Effector memory CD4-positive, alpha-beta T cell (primary cell): ENCODE measurements at regions not wholly inside any gene's neighbourhood (a gene's known extent, or its start where the extent isn't known, plus 50 kb on each side); places are given as distances from the start of the nearest gene placed in this dataset.
"Not testable (repeated sequence)": the region's sequence is repeated elsewhere in the genome, so short reads cannot be mapped to it uniquely, and the experiment has no call there.

Experiments used
- DNase-seq, 3 donors: peaks; one replicate each; pipeline ENCODE4 v3.0.0-alpha.2; 2020
- H3K27ac ChIP-seq: 2 replicates; pipeline ENCODE4 v1.7.0; 2013; ENCODE audit warnings: mild to moderate bottlenecking, low read length, moderate library complexity; ENCODE audit not compliant: insufficient read depth, poor library complexity, severe bottlenecking
- H3K27me3 ChIP-seq: replicated peaks from 2 replicates; pipeline ENCODE4 v1.7.0; 2013; ENCODE audit warnings: mild to moderate bottlenecking, low read length; ENCODE audit not compliant: insufficient read depth, control insufficient read depth, poor library complexity, severe bottlenecking
- H3K36me3 ChIP-seq: 2 replicates; pipeline ENCODE4 v1.7.0; 2013; ENCODE audit warnings: mild to moderate bottlenecking, low read length, moderate library complexity; ENCODE audit not compliant: control insufficient read depth, insufficient read depth
- H3K4me1 ChIP-seq: 2 replicates; pipeline ENCODE4 v1.7.0; 2013; ENCODE audit warnings: low read length, mild to moderate bottlenecking; ENCODE audit not compliant: control insufficient read depth, insufficient read depth, poor library complexity, severe bottlenecking
- H3K4me3 ChIP-seq: 2 replicates; pipeline ENCODE4 v1.7.0; 2013; ENCODE audit warnings: low read length, low read depth, mild to moderate bottlenecking; ENCODE audit not compliant: insufficient read depth, poor library complexity, severe bottlenecking
- H3K9me3 ChIP-seq: 2 replicates; pipeline ENCODE4 v1.7.0; 2013; ENCODE audit warnings: mild to moderate bottlenecking, low read length, moderate library complexity; ENCODE audit not compliant: control insufficient read depth

GRCh38 chr7:29636009-29636351 is 72.3 kb downstream of the PRR15 start:
- H3K4me1 ChIP-seq, result no peaks in the 10 kb centered on the region
- H3K36me3 ChIP-seq, result no peaks in the 10 kb centered on the region
- DNase-seq, result no peak
- H3K4me3 ChIP-seq, result no peak overlapping the region
- no peak overlapping the region for H3K27ac ChIP-seq
- H3K9me3 ChIP-seq, result no peaks in the 10 kb centered on the region
- H3K27me3 ChIP-seq, result no peaks in the 10 kb centered on the region

DNA sequence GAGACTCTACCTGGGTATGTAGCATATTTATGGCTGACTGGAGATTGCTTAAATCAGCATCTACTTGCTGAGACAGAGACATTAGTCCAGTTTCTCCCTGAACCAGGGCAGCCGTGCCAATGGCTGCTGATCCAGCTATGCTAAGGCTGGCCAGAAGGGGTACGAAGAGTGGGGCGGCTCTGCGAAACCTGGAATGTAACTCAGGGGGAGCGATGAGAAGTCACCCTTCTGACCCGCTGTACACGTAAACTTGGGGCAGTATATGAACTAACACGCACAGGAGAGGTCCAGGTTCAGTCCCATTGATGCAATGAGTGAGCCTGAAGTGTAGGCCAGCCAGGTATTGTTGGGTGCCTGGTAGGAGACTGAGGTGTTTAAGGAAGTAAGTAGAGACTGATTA is 73.7 kb downstream of the PRR15 start:
- H3K36me3 ChIP-seq, result no peaks in the 10 kb centered on the region
- no peak for DNase-seq
- no peaks in the 10 kb centered on the region for H3K4me1 ChIP-seq

DNA sequence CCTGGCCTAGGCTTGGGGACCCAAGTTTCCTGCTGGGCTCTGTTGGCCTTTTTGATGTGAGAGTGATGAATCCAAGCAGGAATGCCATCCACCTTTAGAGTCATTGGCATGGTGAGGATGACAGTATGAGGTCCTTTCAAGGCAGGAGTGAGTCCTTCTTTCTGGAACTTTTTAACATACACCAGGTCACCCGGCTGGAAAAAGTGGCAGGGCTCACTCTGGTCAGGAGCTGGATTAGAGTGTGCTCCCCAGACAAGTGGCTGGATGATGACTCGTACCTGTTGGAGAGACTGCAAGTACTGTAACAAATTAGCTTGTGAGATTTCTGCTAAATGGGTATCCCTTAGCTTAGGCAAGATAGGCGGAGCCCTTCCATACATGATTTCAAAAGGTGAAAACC is 75.2 kb downstream of the PRR15 start:
- not testable (repeated sequence) for H3K27ac ChIP-seq, H3K4me1 ChIP-seq, DNase-seq, H3K4me3 ChIP-seq, H3K36me3 ChIP-seq, H3K9me3 ChIP-seq, H3K27me3 ChIP-seq

More for the DNA sequence above, 73.7 kb downstream of the PRR15 start:
- Histone ChIP-seq H3K9me3 (no peaks in the 10 kb centered on the region), H3K27ac (no peak overlapping the region), H3K4me3 (no peak overlapping the region), H3K27me3 (no peaks in the 10 kb centered on the region)

GRCh38 chr7:29639386-29639785 is 75.8 kb downstream of the PRR15 start:
- no peak for DNase-seq
- no peaks in the 10 kb centered on the region for H3K27me3 ChIP-seq
- H3K27ac ChIP-seq, result no peak overlapping the region
- no peak overlapping the region for H3K4me3 ChIP-seq
- no peaks in the 10 kb centered on the region for H3K36me3 ChIP-seq
- no peaks in the 10 kb centered on the region for H3K9me3 ChIP-seq
- no peaks in the 10 kb centered on the region for H3K4me1 ChIP-seq

DNA sequence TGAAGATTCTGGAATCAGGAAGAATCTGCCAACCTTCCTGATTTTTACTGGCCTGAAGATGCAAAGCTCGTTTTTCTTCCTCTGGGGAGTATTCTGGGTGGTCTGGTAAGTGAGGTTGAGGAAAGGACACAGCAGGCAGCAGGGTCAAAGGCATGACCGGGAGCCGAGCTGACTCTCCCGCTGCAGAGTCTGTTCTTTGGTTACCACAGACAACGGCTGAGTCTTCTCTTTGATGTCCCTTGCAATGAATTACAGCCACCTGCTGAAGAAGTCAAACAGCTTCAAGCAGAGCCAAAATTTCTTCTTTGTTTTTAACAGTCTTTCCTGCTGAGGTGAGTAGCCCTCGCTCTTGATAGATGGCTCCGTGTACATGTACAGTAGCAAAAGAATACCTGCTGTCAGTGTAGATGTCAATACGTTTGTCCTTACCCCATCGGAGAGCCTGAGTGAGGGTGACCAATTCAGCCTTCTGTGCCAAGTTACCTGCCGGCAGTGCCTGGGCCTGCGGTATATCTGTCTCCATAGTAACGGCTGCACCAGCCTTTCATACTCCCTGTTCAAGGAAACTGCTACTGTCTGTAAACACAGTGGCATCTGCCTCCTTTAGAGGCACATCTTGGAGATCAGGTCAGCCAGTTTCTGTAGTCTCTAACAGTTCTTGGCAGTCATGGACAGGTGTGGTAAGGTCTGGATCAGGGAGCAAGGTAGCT is 76.4 kb downstream of the PRR15 start:
- DNase-seq, result no peak
- Histone ChIP-seq H3K27ac (no peak overlapping the region), H3K4me3 (no peak overlapping the region), H3K36me3 (no peaks in the 10 kb centered on the region), H3K4me1 (no peaks in the 10 kb centered on the region), H3K9me3 (no peaks in the 10 kb centered on the region), H3K27me3 (no peaks in the 10 kb centered on the region)

DNA sequence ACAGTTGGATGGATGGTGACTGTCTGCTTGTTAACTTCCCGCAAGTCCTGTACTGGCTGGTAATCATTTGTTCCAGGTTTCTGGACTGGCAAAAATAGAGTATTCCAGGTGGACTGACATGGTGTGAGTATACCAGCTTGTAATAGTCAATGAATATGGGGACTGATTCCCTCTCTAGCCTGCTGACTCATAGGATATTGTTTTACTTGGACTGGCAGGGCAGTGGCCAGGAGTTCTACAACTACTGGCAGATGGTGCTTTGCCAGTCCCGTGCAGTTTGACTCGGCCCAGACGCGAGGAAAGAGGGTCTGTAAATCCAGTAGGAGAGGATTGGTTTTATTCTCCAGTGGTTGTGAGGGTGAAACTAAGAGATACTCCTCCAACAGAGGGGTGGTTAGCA is 78.0 kb downstream of the PRR15 start:
- DNase-seq, result no peak
- Histone ChIP-seq H3K4me1 (no peaks in the 10 kb centered on the region), H3K36me3 (no peaks in the 10 kb centered on the region), H3K27ac (no peak overlapping the region), H3K4me3 (no peak overlapping the region), H3K27me3 (no peaks in the 10 kb centered on the region), H3K9me3 (no peaks in the 10 kb centered on the region)

GRCh38 chr7:29642494-29643155 is 79.0 kb downstream of the PRR15 start:
- no peak overlapping the region for H3K27ac ChIP-seq
- H3K27me3 ChIP-seq, result no peaks in the 10 kb centered on the region
- H3K4me1 ChIP-seq, result no peaks in the 10 kb centered on the region
- no peaks in the 10 kb centered on the region for H3K9me3 ChIP-seq
- no peak for DNase-seq
- H3K36me3 ChIP-seq, result no peaks in the 10 kb centered on the region
- H3K4me3 ChIP-seq, result no peak overlapping the region

GRCh38 chr7:29646116-29646515 is 82.5 kb downstream of the PRR15 start:
- not testable (repeated sequence) for DNase-seq, H3K4me3 ChIP-seq, H3K4me1 ChIP-seq, H3K27me3 ChIP-seq, H3K36me3 ChIP-seq, H3K9me3 ChIP-seq, H3K27ac ChIP-seq

DNA sequence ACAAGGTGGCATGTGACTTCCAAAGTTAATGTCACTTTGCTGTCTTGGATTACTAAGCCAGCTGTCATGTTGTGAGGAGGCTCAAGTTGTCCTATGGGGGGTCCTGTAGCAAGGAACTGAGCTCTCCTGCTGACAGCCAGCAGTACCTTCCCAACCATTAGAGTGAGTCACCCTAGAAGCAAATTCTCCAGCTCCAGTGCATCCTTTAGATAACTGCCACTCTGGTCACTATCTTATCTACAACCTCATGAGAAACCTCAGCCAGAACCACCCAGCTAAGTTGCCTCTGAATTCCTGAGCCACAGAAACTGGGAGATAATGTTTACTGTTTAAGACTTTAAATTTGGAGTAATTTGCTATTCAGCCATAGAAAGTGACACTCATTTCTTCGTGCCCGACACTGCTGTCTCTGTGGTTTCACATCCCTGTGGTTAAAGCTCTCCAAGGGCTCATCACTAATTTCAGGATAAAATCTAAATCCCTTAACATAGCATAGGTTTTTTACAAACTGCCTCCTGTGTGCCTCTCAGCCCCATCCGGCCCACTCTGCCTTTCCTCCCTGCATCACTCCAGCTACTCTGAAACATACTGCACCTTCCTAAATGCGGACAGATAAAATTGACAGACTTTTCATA is 83.5 kb downstream of the PRR15 start:
- Histone ChIP-seq H3K9me3 (no peaks in the 10 kb centered on the region), H3K4me1 (no peaks in the 10 kb centered on the region), H3K4me3 (no peak overlapping the region), H3K27me3 (no peaks in the 10 kb centered on the region), H3K27ac (no peak overlapping the region), H3K36me3 (no peaks in the 10 kb centered on the region)
- DNase-seq, result no peak

DNA sequence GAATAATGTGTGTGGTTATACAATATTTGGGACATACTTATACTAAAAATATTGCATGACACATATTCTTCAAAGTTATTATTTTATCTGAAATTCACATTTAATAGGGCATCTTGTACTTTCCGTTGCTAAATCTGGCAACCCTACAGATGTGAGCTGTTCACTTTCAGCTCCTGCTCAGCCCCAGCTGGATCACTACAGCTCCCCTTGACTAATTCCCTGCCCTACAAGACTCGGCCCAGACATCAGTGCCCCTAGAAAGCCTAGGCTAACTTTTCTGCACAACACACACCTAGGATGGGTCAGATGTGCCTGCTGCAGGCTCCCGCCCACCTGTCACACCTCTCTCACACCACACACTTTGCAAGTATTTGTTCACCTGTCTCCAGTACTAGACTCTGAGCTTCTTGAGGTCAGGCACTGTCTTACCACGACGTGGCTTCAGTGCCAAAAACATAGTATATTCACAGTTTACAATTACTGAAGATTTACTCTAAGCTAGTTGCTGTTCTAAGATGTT is 84.1 kb downstream of the PRR15 start:
- H3K27me3 ChIP-seq, H3K9me3 ChIP-seq, DNase-seq, H3K4me1 ChIP-seq, H3K27ac ChIP-seq, H3K36me3 ChIP-seq, H3K4me3 ChIP-seq: not testable (repeated sequence)
